ENCODE measurements at regions not wholly inside any gene's neighbourhood (a gene's known extent, or its start where the extent isn't known, plus 50 kb on each side); places are given as distances from the start of the nearest gene placed in this dataset.

GRCh38 chr11:8809939-8810539 lies 101.0 kb upstream of the AKIP1 start:
- no peak for TF ChIP-seq POLR2AphosphoS5 (IDR thresholded peaks at IDR 0.05; ENCODE audit: low read depth, low read length)
- TF ChIP-seq REST (IDR thresholded peaks at IDR 0.05; ENCODE audit: insufficient read depth in 1 of 2, low read depth in 2 of 2, low read length in 2 of 2), result no peak
- TF ChIP-seq SIN3A (IDR thresholded peaks at IDR 0.05; ENCODE audit: borderline replicate concordance, insufficient read depth, low read length), result no peak
- TF ChIP-seq FOXP2 (optimal IDR thresholded peaks at IDR 0.05; ENCODE audit: borderline replicate concordance, extremely low read depth, extremely low read length, insufficient read depth), result no peak
- TF ChIP-seq TAF1 (IDR thresholded peaks at IDR 0.05; ENCODE audit: borderline replicate concordance, insufficient read depth, low read length), result no peak

DNA sequence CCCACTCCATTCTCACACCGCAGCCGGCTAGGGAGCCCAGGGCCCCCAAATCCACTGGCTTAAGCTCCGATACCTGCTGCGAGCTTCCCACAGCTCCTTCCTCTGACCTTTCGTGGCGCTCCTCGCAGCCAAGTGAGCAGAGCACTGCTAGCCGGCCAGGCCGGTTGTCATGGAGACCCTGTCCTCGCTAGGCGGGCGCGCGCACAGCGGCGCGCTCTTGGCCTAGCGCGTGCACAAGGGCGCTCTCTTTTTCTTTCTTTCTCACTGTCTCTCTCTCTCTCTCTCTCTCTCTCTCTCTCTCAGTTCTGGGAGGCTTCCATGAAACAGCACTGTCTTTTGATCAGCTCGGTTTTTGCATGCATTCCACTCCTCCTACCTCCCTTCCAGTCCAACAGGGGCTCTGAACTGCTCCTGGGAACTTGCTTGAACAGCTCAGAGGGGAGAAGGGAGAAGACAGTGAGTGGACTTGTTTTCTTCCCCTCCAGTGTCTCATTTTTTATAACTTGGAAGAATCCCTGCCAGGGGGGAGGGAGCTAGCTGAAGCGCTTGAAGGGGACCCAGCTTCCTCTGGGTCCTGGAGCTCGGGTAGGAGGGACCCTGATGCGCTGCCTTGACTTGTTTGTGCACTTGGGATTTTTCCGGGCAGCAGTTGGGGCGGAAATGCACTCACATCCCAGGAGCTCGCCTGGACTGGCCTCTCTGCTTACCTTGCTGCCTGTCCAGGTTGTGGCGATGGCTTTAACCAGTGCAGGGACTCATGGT lies 100.3 kb upstream of the AKIP1 start:
- TF ChIP-seq REST (IDR thresholded peaks at IDR 0.05; ENCODE audit: insufficient read depth in 1 of 2, low read depth in 2 of 2, low read length in 2 of 2), result no peak
- no peak for TF ChIP-seq SIN3A (IDR thresholded peaks at IDR 0.05; ENCODE audit: borderline replicate concordance, insufficient read depth, low read length)
- TF ChIP-seq TAF1 (IDR thresholded peaks at IDR 0.05; ENCODE audit: borderline replicate concordance, insufficient read depth, low read length), result no peak
- TF ChIP-seq POLR2AphosphoS5 (IDR thresholded peaks at IDR 0.05; ENCODE audit: low read depth, low read length), result no peak
- TF ChIP-seq FOXP2 (optimal IDR thresholded peaks at IDR 0.05; ENCODE audit: borderline replicate concordance, extremely low read depth, extremely low read length, insufficient read depth), result no peak

DNA sequence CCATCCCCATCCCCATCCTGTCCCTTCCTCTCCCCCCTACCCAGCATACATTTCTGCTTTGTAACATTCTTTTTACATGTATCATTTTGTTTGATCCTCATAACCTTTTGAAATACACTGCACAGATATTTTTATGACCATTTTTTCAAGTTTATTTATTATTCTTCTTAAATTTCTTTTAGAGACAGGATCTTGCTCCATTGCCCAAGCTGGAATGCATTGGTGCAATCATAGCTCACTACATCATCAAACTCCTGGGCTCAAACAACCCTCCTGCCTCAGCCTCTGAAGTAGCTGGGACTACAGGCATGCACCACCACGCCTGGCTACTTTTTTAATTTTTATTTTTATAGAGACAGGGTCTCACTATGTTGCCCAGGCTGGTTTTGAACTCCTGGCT lies 99.4 kb upstream of the AKIP1 start:
- TF ChIP-seq SIN3A (IDR thresholded peaks at IDR 0.05; ENCODE audit: borderline replicate concordance, insufficient read depth, low read length), result no peak
- TF ChIP-seq TAF1 (IDR thresholded peaks at IDR 0.05; ENCODE audit: borderline replicate concordance, insufficient read depth, low read length), result no peak
- no peak for TF ChIP-seq REST (IDR thresholded peaks at IDR 0.05; ENCODE audit: insufficient read depth in 1 of 2, low read depth in 2 of 2, low read length in 2 of 2)
- no peak for TF ChIP-seq FOXP2 (optimal IDR thresholded peaks at IDR 0.05; ENCODE audit: borderline replicate concordance, extremely low read depth, extremely low read length, insufficient read depth)
- TF ChIP-seq POLR2AphosphoS5 (IDR thresholded peaks at IDR 0.05; ENCODE audit: low read depth, low read length), result no peak

DNA sequence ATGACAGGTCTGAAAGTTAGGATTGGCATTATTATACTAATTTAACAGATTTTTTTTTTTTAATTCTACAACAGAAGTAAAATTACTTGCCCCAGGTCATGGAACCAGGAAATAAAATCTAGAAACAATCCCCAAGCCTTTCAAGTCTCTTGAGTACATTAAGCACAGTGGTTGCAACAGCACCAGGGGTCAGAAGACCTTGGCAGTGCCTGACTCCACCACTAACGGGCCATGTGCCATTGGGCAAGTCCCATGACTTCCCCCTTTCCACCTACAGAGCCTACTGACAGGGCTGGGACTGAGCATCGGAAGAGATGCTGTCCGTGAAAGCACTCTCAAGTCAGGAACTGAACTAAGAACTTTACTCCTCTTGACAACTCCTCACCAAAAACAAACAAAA lies 98.6 kb upstream of the AKIP1 start:
- TF ChIP-seq REST (IDR thresholded peaks at IDR 0.05; ENCODE audit: insufficient read depth in 1 of 2, low read depth in 2 of 2, low read length in 2 of 2) (no peak), SIN3A (IDR thresholded peaks at IDR 0.05; ENCODE audit: borderline replicate concordance, insufficient read depth, low read length) (no peak), POLR2AphosphoS5 (IDR thresholded peaks at IDR 0.05; ENCODE audit: low read depth, low read length) (no peak), TAF1 (IDR thresholded peaks at IDR 0.05; ENCODE audit: borderline replicate concordance, insufficient read depth, low read length) (no peak), FOXP2 (optimal IDR thresholded peaks at IDR 0.05; ENCODE audit: borderline replicate concordance, extremely low read depth, extremely low read length, insufficient read depth) (no peak)
